GM08714 (cell line): ENCODE measurements at regions not wholly inside any gene's neighbourhood (a gene's known extent, or its start where the extent isn't known, plus 50 kb on each side); places are given as distances from the start of the nearest gene placed in this dataset.

Source experiments
- H3K4me3 ChIP-seq: fragments of 200-500 bp; sonication (Bioruptor generic); 2 replicates; pipeline ENCODE4 v1.5.1; 2014; ENCODE audit warnings: mild to moderate bottlenecking, low read length, inconsistent platforms
- ZNF274 ChIP-seq: IDR thresholded peaks from 2 replicates; pipeline ENCODE4 v1.6.1; 2012; ENCODE audit warnings: mild to moderate bottlenecking, low read depth, low read length

DNA sequence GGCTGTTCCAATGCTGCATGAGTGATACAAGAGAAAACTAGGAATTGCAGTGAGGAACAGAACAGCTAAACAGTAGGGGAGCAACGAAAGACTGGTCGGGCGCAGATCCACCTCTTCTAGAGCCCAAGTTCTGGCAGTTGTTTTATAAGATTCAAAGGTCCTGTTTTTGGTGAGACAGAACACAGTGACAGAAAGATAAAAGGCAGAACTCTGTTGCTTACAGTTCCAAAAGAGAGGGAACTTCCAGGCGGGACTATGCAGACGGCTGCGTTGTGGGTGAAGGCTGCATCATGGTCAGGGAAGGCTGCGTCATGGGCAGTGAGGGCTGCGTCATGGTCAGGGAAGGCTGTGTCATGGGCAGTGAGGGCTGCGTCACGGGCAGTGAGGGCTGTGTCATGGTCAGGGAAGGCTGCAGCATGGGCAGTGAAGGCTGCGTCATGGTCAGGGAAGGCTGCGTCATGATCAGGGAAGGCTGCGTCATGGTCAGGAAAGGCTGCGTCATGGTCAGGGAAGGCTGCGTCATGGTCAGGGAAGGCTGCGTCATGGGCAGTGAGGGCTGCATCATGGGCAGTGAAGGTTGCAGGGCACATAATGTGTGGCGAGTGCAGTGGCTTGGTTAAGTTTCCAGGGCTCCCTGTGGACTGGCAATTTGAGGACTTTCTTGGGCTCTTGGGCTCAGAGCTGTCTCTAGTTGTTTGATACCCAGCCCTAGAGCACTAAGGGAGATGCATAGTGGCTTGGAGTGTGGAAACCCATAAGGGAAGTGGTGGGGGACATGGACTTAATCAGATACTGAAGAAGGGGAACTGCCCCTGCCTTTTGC lies 619.9 kb downstream of the AACS start:
- no peak overlapping the region for H3K4me3 ChIP-seq
- TF ChIP-seq ZNF274 = no peak

DNA sequence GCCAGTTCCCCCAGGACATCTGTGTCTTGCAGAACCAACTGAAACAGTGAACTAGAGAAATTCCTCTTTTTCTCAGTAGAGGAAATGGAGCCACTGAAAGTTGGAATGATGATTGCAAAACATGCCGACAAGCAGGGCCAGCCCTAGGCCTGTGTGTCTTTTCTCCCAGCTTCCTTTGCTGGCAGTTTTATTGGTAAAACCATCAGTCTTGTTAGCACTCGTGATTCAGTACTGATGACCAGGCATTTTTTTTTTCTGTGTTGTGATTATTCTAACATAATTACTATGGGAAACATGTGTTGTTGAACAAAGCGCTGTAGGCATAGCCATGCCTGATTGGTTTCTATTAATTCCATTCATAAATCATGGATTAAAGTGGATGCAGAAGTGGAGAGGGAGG lies 620.7 kb downstream of the AACS start:
- no peak for TF ChIP-seq ZNF274
- no peak overlapping the region for H3K4me3 ChIP-seq

DNA sequence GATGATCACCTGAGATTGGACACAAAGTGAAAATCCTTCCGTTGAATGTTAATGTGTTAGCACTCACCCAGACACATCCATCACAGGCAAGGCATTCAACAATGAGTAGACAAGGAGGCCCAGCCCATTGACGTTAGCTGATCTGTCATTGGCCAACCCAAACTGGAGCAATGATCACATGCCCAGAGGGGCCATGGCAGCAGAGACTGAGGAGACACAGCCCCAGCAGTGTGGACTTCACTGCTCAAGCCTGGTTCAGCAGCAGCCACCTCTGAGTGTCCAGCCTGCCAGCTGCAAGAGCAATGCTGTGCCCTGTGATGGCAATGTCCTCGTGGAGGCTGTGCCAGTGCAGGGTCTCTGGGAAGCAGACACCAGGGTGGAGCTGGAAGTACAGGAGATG lies 622.2 kb downstream of the AACS start:
- no peak for TF ChIP-seq ZNF274

DNA sequence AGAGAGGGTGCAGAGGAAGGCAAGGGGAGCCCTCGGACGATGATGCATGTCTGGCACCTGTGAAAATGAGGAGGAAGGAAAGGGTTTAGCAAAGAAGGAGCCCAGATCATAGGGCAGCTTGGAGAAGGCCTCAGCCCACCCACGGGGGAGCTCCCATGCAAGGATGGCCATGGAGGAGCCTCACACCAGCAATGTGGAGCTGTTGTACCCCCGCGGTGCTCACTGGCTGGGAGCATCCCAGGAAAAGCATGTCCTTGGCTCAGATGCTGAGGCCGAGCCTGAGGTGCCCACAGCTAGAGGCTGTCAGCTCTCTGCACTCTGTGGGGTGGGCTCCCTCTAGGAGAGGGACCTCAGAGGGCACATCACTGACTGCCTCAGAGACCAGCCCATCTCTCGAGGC lies 622.6 kb downstream of the AACS start:
- TF ChIP-seq ZNF274 = no peak
- no peak overlapping the region for H3K4me3 ChIP-seq

More for the DNA sequence above, 622.2 kb downstream of the AACS start:
- no peak overlapping the region for H3K4me3 ChIP-seq

DNA sequence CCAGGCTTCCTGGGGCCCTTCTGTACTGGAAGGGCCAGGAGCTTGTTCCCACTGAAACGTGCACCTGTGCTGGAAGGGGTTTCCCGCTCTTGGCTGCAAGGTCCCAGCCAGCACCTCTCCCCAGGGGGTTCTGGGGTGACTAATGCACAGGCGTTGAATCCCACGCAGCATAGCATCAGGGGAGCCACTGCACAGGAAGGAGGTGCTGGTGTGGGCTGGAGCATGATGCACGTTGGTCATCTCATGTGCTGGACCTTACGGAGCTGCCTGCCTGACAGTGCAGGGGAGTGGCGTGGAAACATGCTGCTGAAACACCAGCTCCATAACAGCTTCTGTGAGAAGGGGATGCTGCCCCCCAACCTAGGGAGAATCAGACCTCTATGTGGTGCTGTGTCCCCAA lies 623.0 kb downstream of the AACS start:
- H3K4me3 ChIP-seq = no peak overlapping the region
- TF ChIP-seq ZNF274 = no peak

DNA sequence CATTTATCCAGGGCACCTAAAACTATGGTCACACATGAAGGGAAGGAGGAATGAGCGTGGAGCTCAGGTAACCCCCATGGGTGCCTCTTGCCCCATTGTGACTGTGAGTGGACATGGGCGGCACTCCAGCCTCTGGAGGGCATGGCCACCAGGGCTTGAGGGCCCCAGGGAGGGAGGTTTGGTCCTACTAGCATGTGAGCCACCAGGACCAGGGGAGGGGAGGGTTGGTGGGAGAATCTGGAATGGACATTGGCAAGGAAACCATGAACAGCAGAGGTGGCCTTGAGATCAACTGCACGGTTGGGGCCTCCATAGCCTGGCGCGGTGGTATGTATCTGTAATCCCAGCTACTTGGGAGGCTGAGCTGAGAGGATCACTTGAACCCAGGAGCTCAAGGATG lies 623.6 kb downstream of the AACS start:
- no peak for TF ChIP-seq ZNF274
- no peak overlapping the region for H3K4me3 ChIP-seq

DNA sequence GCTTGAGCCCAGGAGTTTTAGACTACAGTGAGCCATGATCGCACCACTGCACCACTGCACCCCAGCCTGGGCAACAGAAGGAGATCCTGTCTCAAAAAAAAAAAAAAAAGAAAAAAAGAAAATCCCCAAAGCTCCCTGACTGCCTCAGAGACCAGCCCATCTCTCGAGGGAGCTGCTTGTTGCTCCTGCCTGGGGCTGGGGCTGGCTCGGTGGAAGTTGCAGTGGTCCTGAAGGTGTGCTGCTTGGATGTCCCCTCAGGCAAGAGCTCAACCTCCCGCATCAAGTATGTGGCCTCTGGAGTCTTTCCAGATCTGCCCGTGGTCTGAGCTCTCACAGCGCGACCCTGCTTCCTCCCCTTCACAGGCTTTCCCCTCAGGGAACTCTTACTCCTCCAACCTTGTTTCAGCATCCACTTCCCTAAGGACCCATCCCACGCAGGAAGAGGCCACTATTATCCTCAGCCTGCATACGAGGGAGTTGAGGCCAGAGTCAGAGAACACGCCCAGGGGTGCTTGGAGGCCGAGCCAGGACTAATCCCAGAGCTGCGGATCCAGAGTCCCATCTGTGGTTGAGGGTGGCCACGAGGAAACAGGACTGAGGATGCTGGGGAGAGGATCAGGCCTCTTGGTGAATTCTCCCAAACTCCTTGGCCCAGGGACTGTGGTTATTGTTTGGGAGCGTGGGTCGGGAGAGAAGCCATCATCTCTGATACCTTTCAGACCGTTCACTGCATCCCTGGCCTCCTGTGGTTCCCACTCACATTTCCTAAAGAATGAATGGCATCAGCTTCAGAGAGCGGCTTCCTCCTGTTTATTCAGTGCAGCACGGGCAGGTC lies 624.6 kb downstream of the AACS start:
- no peak for TF ChIP-seq ZNF274
- H3K4me3 ChIP-seq = no peak overlapping the region

DNA sequence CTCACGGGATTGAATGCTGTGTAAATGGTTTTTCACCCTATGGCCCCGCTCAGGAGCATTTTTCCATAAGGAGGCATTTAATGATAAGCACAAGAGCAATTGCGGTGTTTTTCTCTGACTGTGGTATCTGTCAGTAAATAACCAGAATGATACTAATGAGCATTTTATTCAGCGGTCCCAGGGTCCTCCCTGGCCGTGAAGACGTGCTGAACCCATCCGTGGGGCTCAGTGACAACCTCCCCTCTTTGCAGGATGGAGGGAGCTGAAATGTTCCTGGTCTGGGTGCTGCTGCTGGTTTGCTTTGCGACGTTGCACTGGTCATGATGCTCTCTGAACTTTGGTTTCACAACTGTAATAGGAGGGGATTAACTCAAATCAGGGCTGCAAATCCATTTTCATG lies 625.6 kb downstream of the AACS start:
- TF ChIP-seq ZNF274 = no peak
- H3K4me3 ChIP-seq = no peak overlapping the region

DNA sequence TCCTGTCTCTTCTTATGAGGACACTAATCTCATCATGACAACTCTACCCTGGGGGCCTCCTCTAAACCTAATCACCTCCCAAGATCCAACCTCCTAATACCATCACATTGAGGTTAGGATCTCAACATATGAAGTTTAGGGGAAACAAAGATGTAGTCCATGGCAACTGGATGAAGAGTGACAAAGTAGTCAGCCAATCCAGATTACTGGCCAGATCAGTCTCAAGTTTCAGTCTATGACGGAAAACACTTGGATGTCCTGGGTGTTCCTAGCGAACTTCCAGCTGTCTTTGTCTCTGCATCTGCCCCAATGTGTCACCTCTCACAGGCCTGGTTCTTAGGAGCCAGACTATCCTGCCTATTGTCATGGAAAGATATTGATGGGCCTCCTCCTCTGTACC lies 630.8 kb downstream of the AACS start:
- H3K4me3 ChIP-seq = no peak overlapping the region
- no peak for TF ChIP-seq ZNF274

DNA sequence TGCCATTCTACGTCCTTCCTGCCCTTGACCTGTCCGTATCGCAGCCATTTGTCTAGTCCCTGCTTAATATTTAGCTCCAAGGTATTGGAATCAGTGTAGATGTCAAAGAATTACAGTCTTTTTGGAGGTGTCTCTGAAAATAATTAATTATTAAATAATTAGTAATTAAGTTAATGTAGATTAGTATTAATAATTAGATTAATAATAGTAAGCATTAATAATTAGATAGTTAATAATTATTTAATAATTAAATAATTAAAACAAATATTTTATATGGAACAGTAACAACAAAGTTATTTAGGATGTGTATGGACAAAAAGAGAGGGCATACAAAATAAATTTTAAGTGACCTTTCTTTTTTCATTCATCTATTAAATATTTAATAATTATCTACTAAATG lies 639.6 kb downstream of the AACS start:
- TF ChIP-seq ZNF274 = no peak
- H3K4me3 ChIP-seq = no peak overlapping the region

DNA sequence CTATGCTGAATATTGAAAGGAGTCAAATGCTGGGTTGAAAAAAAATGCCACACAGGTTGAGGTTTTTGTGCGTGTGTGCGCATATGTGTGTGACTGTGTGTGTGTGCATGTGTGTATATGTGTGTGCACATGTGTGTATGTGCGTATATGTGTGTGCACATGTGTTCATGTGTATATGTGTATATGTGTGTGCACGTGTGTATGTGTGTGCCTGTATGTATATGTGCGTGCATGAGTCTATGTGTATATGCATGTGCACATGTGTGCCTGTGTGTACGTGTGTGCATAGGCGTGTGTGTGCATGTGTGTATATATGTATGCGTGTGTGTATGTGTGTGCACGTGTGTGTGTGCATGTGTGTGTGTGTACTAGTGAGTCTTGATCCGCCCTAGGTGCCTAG lies 655.7 kb downstream of the AACS start:
- H3K4me3 ChIP-seq = no peak overlapping the region
- no peak for TF ChIP-seq ZNF274

DNA sequence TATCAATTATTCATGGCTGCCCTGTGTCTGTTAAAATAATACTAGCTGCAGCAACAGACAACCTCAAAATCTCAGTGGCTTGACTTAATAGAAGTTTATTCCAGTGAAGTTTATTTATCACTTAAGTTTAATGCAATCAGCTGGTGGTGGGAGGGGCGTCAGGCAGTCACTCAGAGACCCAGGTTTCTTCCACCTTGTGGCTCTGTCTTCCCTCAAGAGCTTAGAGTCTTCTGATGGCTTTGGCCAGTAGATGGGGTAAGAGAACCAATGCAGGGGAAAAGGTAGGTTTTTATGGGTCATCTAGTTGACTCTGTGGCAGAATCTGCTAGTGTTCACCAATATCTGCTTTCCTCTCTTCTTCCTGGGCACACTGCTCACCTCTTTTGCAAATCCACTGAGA lies 668.9 kb downstream of the AACS start:
- no peak overlapping the region for H3K4me3 ChIP-seq
- no peak for TF ChIP-seq ZNF274

DNA sequence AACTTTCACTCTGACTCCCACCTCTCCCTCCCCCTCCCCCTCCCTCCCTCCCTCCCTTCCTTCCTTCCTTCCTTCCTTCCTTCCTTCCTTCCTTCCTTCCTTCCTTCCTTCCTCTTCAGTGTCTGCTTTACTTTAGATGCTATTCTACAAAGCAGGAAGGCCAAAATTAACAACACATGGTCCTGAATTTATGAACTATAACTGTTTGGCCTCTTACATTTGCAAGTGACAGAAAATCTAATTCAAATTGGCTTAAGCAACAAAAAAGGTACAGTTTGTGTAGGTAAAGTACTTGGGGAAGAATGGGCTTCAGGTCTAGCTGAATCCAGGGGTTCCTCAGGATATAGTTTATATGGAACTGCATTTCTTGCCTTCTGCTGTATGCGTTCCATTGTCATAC lies 673.0 kb downstream of the AACS start:
- TF ChIP-seq ZNF274 = no peak
- H3K4me3 ChIP-seq = no peak overlapping the region

DNA sequence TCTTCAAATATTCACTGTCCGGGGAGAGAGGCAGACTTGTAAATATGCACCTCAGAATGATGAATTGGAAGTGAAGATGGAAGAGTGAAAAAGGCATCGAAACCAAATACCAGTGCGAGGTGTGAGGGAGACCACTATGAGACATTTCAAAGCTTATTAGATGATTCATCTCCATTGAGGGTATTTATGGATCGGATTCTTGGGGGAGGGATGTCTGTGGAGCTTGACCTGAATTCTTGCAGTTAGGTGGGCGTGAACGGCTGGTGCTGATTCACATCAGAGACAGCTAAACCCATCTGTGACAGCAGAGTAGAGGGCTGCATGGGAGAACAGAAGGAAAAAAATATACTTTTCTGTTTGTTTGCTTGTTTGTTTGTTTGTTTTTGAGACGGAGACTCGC lies 677.2 kb downstream of the AACS start:
- H3K4me3 ChIP-seq = no peak overlapping the region
- no peak for TF ChIP-seq ZNF274

DNA sequence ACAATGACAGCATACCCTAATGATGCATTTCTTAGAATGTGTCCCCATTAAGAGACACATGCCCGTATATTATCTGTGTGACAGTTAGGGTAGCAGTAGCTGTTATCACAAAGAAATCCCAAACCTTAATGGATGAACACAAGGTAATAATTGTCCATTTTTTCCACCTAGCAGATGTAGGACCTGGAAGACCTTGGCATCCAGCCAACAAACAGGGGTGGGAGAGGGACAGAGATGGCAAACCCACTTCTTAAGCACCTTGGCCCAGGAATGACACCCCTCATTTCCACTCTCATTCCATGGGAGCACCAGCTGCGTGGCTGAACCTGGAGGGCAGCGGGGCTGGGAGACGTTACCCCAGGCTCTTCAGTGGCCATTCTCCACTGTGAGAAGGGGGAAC lies 679.0 kb downstream of the AACS start:
- H3K4me3 ChIP-seq = no peak overlapping the region
- no peak for TF ChIP-seq ZNF274

DNA sequence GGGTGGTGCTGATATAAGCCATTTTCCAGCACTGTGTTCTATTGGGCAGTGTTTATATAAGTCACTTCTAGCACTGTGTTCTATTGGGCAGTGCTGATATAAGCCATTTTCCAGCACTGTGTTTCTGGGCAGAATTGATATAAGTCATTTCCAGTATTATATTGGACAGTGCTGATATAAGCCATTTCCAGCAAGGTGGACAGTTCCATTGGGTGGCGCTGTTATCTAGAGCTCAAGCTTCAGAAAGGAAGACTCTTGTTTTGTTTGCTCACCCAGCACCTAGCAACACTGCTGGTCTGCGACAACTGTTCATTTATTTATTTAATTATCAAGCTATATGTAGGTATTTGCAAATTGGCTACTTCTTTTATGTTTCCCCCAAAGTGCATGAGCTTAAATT lies 690.3 kb downstream of the AACS start:
- no peak overlapping the region for H3K4me3 ChIP-seq
- no peak for TF ChIP-seq ZNF274
